Transverse colon (tissue), 4 donors: ENCODE measurements at regions not wholly inside any gene's neighbourhood (a gene's known extent, or its start where the extent isn't known, plus 50 kb on each side); places are given as distances from the start of the nearest gene placed in this dataset.

Experiments used
- DNase-seq: peaks from one replicate; pipeline ENCODE4 v3.0.0-alpha.2; 2019
- H3K27ac ChIP-seq, 4 donors: fragments of 200-600 bp; sonication (generic); 2 replicates each; pipeline ENCODE4 v1.5.1; 2016 to 2018; ENCODE audit warnings: inconsistent platforms in 4 of 4
- H3K27me3 ChIP-seq: fragments of 200-600 bp; sonication (generic); 2 replicates; pipeline ENCODE4 v1.5.1; 2017; ENCODE audit warnings: inconsistent platforms
- H3K36me3 ChIP-seq, 4 donors: fragments of 200-600 bp; sonication (generic); 2 replicates each; pipeline ENCODE4 v1.5.1; 2017 to 2019; ENCODE audit warnings: inconsistent platforms in 4 of 4
- H3K4me1 ChIP-seq, 4 donors: fragments of 200-600 bp; sonication (generic); 2 replicates each; pipeline ENCODE4 v1.5.1; 2017 to 2020; ENCODE audit warnings: inconsistent platforms in 4 of 4
- H3K4me3 ChIP-seq, 4 donors: fragments of 200-600 bp; sonication (generic); 1 replicate in 1 of 4; 2 replicates in 3 of 4; pipeline versions ENCODE4 v1.5.1 to v1.6.1; 2017 to 2019; ENCODE audit warnings: inconsistent platforms in 4 of 4
- H3K9me3 ChIP-seq, 2 donors: fragments of 200-600 bp; sonication (generic); 2 replicates each; pipeline ENCODE4 v1.5.1; 2017 to 2019; ENCODE audit warnings: inconsistent platforms in 2 of 2
- CTCF ChIP-seq, 5 experiments: fragments of 200-600 bp in 3 of 5; fragments of 450-650 bp in 2 of 5; sonication (generic) in 3 of 5; IDR thresholded peaks; 1 replicate in 2 of 5; 2 replicates in 3 of 5; pipeline ENCODE4 v1.5.1; 2016 to 2017; ENCODE audit warnings: antibody characterized with exemption in 5 of 5, inconsistent platforms in 3 of 5, mild to moderate bottlenecking in 2 of 5, moderate library complexity in 1 of 5
- EP300 ChIP-seq: sonication (generic); formaldehyde crosslinking; IDR thresholded peaks from one replicate; pipeline ENCODE4 v1.6.1; 2017; ENCODE audit warnings: antibody characterized with exemption, low read depth
- POLR2A ChIP-seq: fragments of 450-650 bp; IDR thresholded peaks from one replicate; pipeline ENCODE4 v1.6.1; 2016; ENCODE audit warnings: antibody characterized with exemption, mild to moderate bottlenecking, moderate library complexity
- POLR2AphosphoS5 ChIP-seq, 3 donors: sonication (generic); formaldehyde crosslinking; IDR thresholded peaks; one replicate each; pipeline ENCODE4 v1.6.1; 2016; ENCODE audit warnings: antibody characterized with exemption in 3 of 3
- WGBS, 2 donors: methylation state at CpG; one replicate each; pipeline ENCODE4 v1.1.5; 2018; ENCODE audit warnings: low coverage in 1 of 2; 5-methylcytosine and 5-hydroxymethylcytosine counted together
- in situ Hi-C, 4 donors: fragments of 200-750 bp; cut with MboI; loops; one replicate each; pipeline versions ENCODE4 v1.15.0 to v1.15.1; 2017; ENCODE audit warnings: low sequenced_read_pairs in 3 of 4, low pct_ligation_motif_present in 1 of 4, low pct_unique_long_range_greater_than_20kb in 1 of 4
- intact Hi-C: fragments of 100-400 bp; cut with DNase I; formaldehyde crosslinking; loops from one replicate; pipeline ENCODE4 v1.15.1; 2023; ENCODE audit warnings: low total_unique reads

GRCh38 chr5:141777130-141777529 lies 95.1 kb upstream of the ARAP3 start:
- no peak for DNase-seq
- Histone ChIP-seq H3K36me3 (no peaks in the 10 kb centered on the region), H3K9me3 (no peaks in the 10 kb centered on the region), H3K27me3 (no peaks in the 10 kb centered on the region), H3K4me3 (no peak overlapping the region), H3K4me1 (no peaks in the 10 kb centered on the region), H3K27ac (no peak overlapping the region)
- in situ Hi-C loops: no loop called here
- WGBS, 2 donors: 37 to 76% methylated on average over 2 to 3 of the region's 3 CpGs
- TF ChIP-seq POLR2A (no peak), CTCF (IDR thresholded peaks at IDR 0.05) (no peak), EP300 (no peak), POLR2AphosphoS5 (IDR thresholded peaks at IDR 0.05) (no peak)
- intact Hi-C loops: no loop called here

DNA sequence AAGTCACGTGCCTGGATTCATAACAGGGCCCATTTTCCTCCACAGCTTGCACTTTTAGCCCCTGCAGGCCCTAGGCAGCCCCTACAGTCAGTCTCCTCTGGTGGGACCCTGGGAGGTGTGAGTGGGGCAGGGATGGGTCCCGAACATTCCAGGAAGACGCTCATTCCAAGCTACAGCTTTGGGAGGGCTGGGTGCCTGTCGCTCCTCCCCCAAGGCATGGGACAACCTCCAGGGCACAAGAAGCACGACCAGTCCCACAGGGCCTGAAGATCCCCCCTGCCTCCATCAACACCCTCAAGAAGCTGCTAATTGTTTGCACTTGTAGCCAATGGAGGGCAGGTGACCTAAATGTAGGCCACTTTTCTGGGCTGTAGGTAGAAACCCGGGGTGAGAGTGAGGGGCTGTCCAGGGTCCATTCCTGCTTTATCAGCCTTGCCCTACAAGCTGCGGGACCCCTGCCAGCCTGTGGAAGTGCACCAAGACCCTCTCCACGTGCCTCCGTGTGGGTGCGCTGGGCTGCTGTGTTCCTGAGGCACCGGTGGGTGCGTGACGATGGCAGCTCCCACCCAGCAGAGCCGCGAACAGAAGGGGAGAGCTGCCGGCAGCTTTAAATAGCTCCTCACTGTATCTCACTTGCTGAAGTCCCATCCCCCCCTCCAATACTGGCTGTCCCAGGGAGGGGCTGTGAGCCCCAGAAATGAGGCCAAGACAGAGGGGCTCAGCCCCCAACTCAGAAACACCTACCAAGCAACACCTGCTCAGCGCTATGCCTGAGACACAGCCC lies 91.9 kb upstream of the ARAP3 start:
- no peaks in the 10 kb centered on the region for H3K27me3 ChIP-seq
- no peak for TF ChIP-seq POLR2A
- TF ChIP-seq CTCF (IDR thresholded peaks at IDR 0.05): no peak
- no peak for TF ChIP-seq POLR2AphosphoS5 (IDR thresholded peaks at IDR 0.05)
- no peak for TF ChIP-seq EP300
- intact Hi-C loops (no loop called here), in situ Hi-C loops (no loop called here)
- WGBS, 2 donors: 70% methylated on average over 16 of the region's 17 CpGs; no CpG with 5 or more reads in 1 of the 2 donors
- no peak for DNase-seq
- no peaks in the 10 kb centered on the region for H3K4me1 ChIP-seq
- H3K9me3 ChIP-seq: no peaks in the 10 kb centered on the region
- H3K27ac ChIP-seq: no peak overlapping the region
- no peak overlapping the region for H3K4me3 ChIP-seq
- H3K36me3 ChIP-seq: no peaks in the 10 kb centered on the region

DNA sequence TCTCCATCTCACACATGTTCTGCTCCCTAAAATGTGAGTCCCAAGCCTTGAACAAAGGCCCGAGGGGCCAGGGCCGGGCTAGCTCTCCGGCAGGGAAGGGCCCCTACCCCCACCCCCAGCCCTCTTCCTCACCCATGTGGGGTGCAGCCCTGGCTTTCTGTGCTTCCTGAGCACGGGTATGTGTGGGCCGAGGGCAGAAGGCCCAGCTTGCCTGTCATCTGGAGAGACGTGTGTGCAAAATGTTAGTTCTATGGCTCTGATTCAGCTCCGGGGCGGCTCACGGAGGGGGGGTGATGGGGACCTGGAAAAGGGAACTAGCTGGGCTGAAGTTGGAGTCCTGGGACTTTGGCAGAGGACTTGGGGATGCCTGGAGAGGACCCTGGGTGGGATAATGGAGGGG lies 90.3 kb upstream of the ARAP3 start:
- no peak overlapping the region for H3K4me3 ChIP-seq
- intact Hi-C loops (no loop called here), in situ Hi-C loops (no loop called here)
- TF ChIP-seq EP300 (no peak), CTCF (IDR thresholded peaks at IDR 0.05) (no peak), POLR2A (no peak), POLR2AphosphoS5 (IDR thresholded peaks at IDR 0.05) (no peak)
- no peaks in the 10 kb centered on the region for H3K9me3 ChIP-seq
- no peak overlapping the region for H3K27ac ChIP-seq
- DNase-seq: no peak
- no peaks in the 10 kb centered on the region for H3K36me3 ChIP-seq
- H3K27me3 ChIP-seq: no peaks in the 10 kb centered on the region
- no peaks in the 10 kb centered on the region for H3K4me1 ChIP-seq
- WGBS, 2 donors: 60 to 70% methylated on average over 3 to 9 of the region's 9 CpGs

DNA sequence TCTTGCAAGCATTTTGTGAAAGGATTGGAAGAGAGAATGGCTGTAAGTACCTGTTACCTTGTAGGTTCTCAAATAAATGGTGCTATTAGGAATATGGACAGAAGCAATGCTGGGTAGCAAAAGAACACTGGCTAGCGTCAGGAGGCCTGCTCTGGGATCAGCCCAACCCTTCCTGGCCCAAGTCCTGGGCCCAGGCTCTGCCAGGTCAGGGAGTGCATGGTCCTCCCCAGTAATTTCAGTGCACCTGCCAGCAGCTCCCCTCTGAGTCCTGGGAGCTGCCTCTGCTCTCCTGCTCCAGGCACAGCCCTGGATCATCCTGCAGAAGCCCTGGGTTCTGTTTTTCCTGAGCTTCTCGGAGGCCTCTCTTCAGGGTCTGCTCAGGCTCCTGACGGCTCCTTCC lies 89.5 kb upstream of the ARAP3 start:
- H3K4me3 ChIP-seq: no peak overlapping the region
- DNase-seq: no peak
- in situ Hi-C loops (no loop called here), intact Hi-C loops (no loop called here)
- no peaks in the 10 kb centered on the region for H3K27me3 ChIP-seq
- WGBS, 2 donors: 72% methylated on average over 3 of the region's 3 CpGs; no CpG with 5 or more reads in 1 of the 2 donors
- no peak overlapping the region for H3K27ac ChIP-seq
- no peaks in the 10 kb centered on the region for H3K36me3 ChIP-seq
- no peaks in the 10 kb centered on the region for H3K9me3 ChIP-seq
- TF ChIP-seq POLR2A: no peak
- TF ChIP-seq CTCF (IDR thresholded peaks at IDR 0.05): no peak
- no peak for TF ChIP-seq EP300
- no peak for TF ChIP-seq POLR2AphosphoS5 (IDR thresholded peaks at IDR 0.05)
- no peaks in the 10 kb centered on the region for H3K4me1 ChIP-seq
